ENCODE measurements at regions not wholly inside any gene's neighbourhood (a gene's known extent, or its start where the extent isn't known, plus 50 kb on each side); places are given as distances from the start of the nearest gene placed in this dataset.

- no peaks in the 10 kb centered on the region for H3K36me3 ChIP-seq (ENCODE audit: control insufficient read depth in 2 of 2, extremely low read depth in 1 of 2, insufficient read depth in 2 of 2, low read length in 2 of 2)
- FAIRE-seq = no peak
These were observed 317.5 kb upstream of the EEF2KMT start for GRCh38 chr16:5415123-5415522.

DNA sequence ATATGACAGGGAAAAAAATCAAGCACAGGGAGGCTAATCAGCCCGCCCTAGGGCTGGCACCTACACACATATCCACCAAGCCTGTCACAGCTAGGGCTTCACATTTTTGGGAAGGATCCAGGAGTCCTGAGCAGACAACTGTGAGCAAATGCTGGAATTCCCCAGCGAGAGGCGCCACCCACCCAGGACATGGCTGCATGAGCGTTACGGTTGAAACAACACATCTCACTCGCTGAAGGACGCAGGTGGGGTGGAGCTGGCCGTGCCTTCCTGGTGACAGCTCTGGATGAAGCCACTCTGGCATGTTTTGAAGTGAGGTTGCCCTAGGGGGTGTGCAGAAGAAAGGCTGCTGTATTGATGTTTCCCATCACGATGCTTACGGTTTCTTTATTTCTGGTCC, 315.1 kb upstream of the EEF2KMT start:
- Histone ChIP-seq H3K4me2 (ENCODE audit: control insufficient read depth, extremely low read depth, insufficient read depth, low read depth, low read length) (no peak overlapping the region), H3K9ac (ENCODE audit: control insufficient read depth, extremely low read depth, insufficient read depth, low read length) (no peak overlapping the region), H3K9me1 (ENCODE audit: control insufficient read depth, extremely low read depth, insufficient read depth, low read length) (no peaks in the 10 kb centered on the region), H3K4me3 (ENCODE audit: control insufficient read depth in 2 of 3, extremely low read depth in 1 of 3, insufficient read depth in 2 of 3, low read depth in 1 of 3, low read length in 3 of 3) (no peak overlapping the region), H3K36me3 (ENCODE audit: control insufficient read depth in 2 of 2, extremely low read depth in 1 of 2, insufficient read depth in 2 of 2, low read length in 2 of 2) (no peaks in the 10 kb centered on the region), H3K79me2 (ENCODE audit: control insufficient read depth, insufficient read depth, low read length) (no peaks in the 10 kb centered on the region), H2AFZ (ENCODE audit: control insufficient read depth, low read length) (no peak overlapping the region), H4K20me1 (ENCODE audit: control insufficient read depth, extremely low read depth, insufficient read depth, low read length) (no peaks in the 10 kb centered on the region), H3K9me3 (ENCODE audit: control insufficient read depth, low read depth, low read length) (peaks cover 6% of the 10 kb centered on the region), H3K4me1 (ENCODE audit: control insufficient read depth, extremely low read depth, insufficient read depth, low read length) (no peaks in the 10 kb centered on the region), H3K27me3 (ENCODE audit: control insufficient read depth, extremely low read depth, insufficient read depth, low read length) (no peaks in the 10 kb centered on the region), H3K27ac (ENCODE audit: control insufficient read depth, insufficient read depth, low read length) (no peak overlapping the region)
- DNase-seq (ENCODE audit: low read depth, low spot score) (no peak), FAIRE-seq (no peak)
- dilution Hi-C loops (cut with MboI; ENCODE audit: extremely low pct_ligation_motif_present, low sequenced_read_pairs) = no loop called here
- TF ChIP-seq, protein P1, sequence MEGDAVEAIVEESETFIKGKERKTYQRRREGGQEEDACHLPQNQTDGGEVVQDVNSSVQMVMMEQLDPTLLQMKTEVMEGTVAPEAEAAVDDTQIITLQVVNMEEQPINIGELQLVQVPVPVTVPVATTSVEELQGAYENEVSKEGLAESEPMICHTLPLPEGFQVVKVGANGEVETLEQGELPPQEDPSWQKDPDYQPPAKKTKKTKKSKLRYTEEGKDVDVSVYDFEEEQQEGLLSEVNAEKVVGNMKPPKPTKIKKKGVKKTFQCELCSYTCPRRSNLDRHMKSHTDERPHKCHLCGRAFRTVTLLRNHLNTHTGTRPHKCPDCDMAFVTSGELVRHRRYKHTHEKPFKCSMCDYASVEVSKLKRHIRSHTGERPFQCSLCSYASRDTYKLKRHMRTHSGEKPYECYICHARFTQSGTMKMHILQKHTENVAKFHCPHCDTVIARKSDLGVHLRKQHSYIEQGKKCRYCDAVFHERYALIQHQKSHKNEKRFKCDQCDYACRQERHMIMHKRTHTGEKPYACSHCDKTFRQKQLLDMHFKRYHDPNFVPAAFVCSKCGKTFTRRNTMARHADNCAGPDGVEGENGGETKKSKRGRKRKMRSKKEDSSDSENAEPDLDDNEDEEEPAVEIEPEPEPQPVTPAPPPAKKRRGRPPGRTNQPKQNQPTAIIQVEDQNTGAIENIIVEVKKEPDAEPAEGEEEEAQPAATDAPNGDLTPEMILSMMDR (optimal IDR thresholded peaks at IDR 0.05 in 1 of 3, IDR thresholded peaks at IDR 0.05 in 1 of 3, conservative IDR thresholded peaks at IDR 0.05 in 1 of 3; ENCODE audit: extremely low read depth in 1 of 3, insufficient read depth in 2 of 3, low read length in 3 of 3) = no peak
- no peak for TF ChIP-seq EZH2 (IDR thresholded peaks at IDR 0.05; ENCODE audit: low read length)

More at GRCh38 chr16:5415123-5415522, 317.5 kb upstream of the EEF2KMT start:
- Histone ChIP-seq H3K4me1 (ENCODE audit: control insufficient read depth, extremely low read depth, insufficient read depth, low read length) (no peaks in the 10 kb centered on the region), H3K27ac (ENCODE audit: control insufficient read depth, insufficient read depth, low read length) (no peak overlapping the region), H3K79me2 (ENCODE audit: control insufficient read depth, insufficient read depth, low read length) (no peaks in the 10 kb centered on the region), H3K9me1 (ENCODE audit: control insufficient read depth, extremely low read depth, insufficient read depth, low read length) (no peaks in the 10 kb centered on the region), H2AFZ (ENCODE audit: control insufficient read depth, low read length) (no peak overlapping the region), H3K9me3 (ENCODE audit: control insufficient read depth, low read depth, low read length) (peaks cover 4% of the 10 kb centered on the region), H4K20me1 (ENCODE audit: control insufficient read depth, extremely low read depth, insufficient read depth, low read length) (no peaks in the 10 kb centered on the region), H3K9ac (ENCODE audit: control insufficient read depth, extremely low read depth, insufficient read depth, low read length) (no peak overlapping the region), H3K27me3 (ENCODE audit: control insufficient read depth, extremely low read depth, insufficient read depth, low read length) (no peaks in the 10 kb centered on the region), H3K4me3 (ENCODE audit: control insufficient read depth in 2 of 3, extremely low read depth in 1 of 3, insufficient read depth in 2 of 3, low read depth in 1 of 3, low read length in 3 of 3) (no peak overlapping the region), H3K4me2 (ENCODE audit: control insufficient read depth, extremely low read depth, insufficient read depth, low read depth, low read length) (no peak overlapping the region)
- dilution Hi-C loops (cut with MboI; ENCODE audit: extremely low pct_ligation_motif_present, low sequenced_read_pairs) = no loop called here
- DNase-seq (ENCODE audit: low read depth, low spot score) = no peak
- TF ChIP-seq, protein P1 (optimal IDR thresholded peaks at IDR 0.05 in 1 of 3, IDR thresholded peaks at IDR 0.05 in 1 of 3, conservative IDR thresholded peaks at IDR 0.05 in 1 of 3; ENCODE audit: extremely low read depth in 1 of 3, insufficient read depth in 2 of 3, low read length in 3 of 3) = no peak
- TF ChIP-seq EZH2 (IDR thresholded peaks at IDR 0.05; ENCODE audit: low read length) = no peak

All from keratinocyte (primary cell).